DOHH2 (cell line): ENCODE measurements at regions not wholly inside any gene's neighbourhood (a gene's known extent, or its start where the extent isn't known, plus 50 kb on each side); places are given as distances from the start of the nearest gene placed in this dataset.

ENCODE experiments used
- H3F3A ChIP-seq: fragments of 200-600 bp; sonication (generic), shearing (Covaris generic); 2 replicates; pipeline ENCODE4 v1.6.0; 2016; ENCODE audit warnings: antibody characterized with exemption, mild to moderate bottlenecking; ENCODE audit not compliant: control insufficient read depth, insufficient read depth
- H3K27ac ChIP-seq: fragments of 200-600 bp; sonication (generic); 2 replicates; pipeline ENCODE4 v1.5.1; 2014; ENCODE audit warnings: low read depth, mild to moderate bottlenecking, low read length, moderate library complexity
- H3K27me3 ChIP-seq: fragments of 200-600 bp; sonication (generic); 2 replicates; pipeline ENCODE4 v1.6.1; 2014; ENCODE audit warnings: mild to moderate bottlenecking, low read length, mixed read lengths; ENCODE audit not compliant: control insufficient read depth
- H3K36me3 ChIP-seq: fragments of 200-600 bp; sonication (generic); 2 replicates; pipeline ENCODE4 v1.6.1; 2014; ENCODE audit warnings: mild to moderate bottlenecking, low read length, moderate library complexity, mixed read lengths; ENCODE audit not compliant: control insufficient read depth
- H3K4me1 ChIP-seq: fragments of 200-600 bp; sonication (generic); 2 replicates; pipeline ENCODE4 v1.6.1; 2014; ENCODE audit warnings: mild to moderate bottlenecking, low read length, mixed read lengths; ENCODE audit not compliant: control insufficient read depth
- H3K4me2 ChIP-seq: fragments of 200-600 bp; sonication (generic); 2 replicates; pipeline ENCODE4 v1.6.0; 2014; ENCODE audit warnings: mild to moderate bottlenecking, low read length, moderate library complexity
- H3K4me3 ChIP-seq: fragments of 200-600 bp; sonication (generic); 2 replicates; pipeline ENCODE4 v1.5.1; 2014; ENCODE audit warnings: mild to moderate bottlenecking, low read length, mixed read lengths
- H3K79me2 ChIP-seq: fragments of 200-600 bp; sonication (generic); 2 replicates; pipeline ENCODE4 v1.6.1; 2014; ENCODE audit warnings: mild to moderate bottlenecking, low read length, mixed read lengths; ENCODE audit not compliant: control insufficient read depth
- H3K9me2 ChIP-seq: fragments of 200-600 bp; sonication (generic); replicated peaks from 2 replicates; pipeline ENCODE4 v1.6.1; 2014; ENCODE audit warnings: mild to moderate bottlenecking, low read length, mixed read lengths; ENCODE audit not compliant: control insufficient read depth
- H3K9me3 ChIP-seq: fragments of 200-600 bp; sonication (generic); 2 replicates; pipeline ENCODE4 v1.6.1; 2014; ENCODE audit warnings: antibody characterized with exemption, low read length, mixed read lengths; ENCODE audit not compliant: control insufficient read depth, insufficient read depth
- H4K20me1 ChIP-seq: fragments of 200-600 bp; sonication (generic); 2 replicates; pipeline ENCODE4 v1.6.0; 2014; ENCODE audit warnings: low read depth, mild to moderate bottlenecking, antibody characterized with exemption, low read length, moderate library complexity; ENCODE audit not compliant: control insufficient read depth, insufficient read depth
- EZH2phosphoT487 ChIP-seq: fragments of 200-600 bp; sonication (generic); IDR thresholded peaks from 2 replicates; pipeline ENCODE4 v1.6.1; 2017; ENCODE audit warnings: borderline replicate concordance, mild to moderate bottlenecking, antibody characterized with exemption, low read length, moderate library complexity, mixed read lengths
- TF ChIP-seq, protein P1 (sequence below): fragments of 200-600 bp; sonication (generic); IDR thresholded peaks from one replicate; pipeline ENCODE4 v1.5.1; 2014; ENCODE audit warnings: antibody characterized with exemption, mild to moderate bottlenecking, low read depth, low read length; ENCODE audit not compliant: poor library complexity, severe bottlenecking

DNA sequence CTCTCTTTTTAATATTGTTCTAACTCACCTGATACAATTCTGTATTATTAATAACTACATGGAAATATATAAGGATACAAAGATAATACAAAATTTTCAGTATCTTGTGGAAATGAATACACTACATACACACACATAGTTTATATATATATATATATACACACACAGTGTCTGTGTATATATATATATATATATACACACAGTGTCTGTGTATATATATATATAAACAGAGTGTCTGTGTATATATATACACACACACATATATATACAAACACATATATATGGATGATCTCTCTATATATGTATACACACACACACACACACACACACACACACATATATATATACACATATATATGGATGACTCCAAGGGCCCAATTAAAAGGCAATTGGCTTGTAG is 749.1 kb downstream of the DACH1 start:
- no peak overlapping the region for H3K4me2 ChIP-seq
- no peaks in the 10 kb centered on the region for H3K36me3 ChIP-seq
- TF ChIP-seq, protein P1, sequence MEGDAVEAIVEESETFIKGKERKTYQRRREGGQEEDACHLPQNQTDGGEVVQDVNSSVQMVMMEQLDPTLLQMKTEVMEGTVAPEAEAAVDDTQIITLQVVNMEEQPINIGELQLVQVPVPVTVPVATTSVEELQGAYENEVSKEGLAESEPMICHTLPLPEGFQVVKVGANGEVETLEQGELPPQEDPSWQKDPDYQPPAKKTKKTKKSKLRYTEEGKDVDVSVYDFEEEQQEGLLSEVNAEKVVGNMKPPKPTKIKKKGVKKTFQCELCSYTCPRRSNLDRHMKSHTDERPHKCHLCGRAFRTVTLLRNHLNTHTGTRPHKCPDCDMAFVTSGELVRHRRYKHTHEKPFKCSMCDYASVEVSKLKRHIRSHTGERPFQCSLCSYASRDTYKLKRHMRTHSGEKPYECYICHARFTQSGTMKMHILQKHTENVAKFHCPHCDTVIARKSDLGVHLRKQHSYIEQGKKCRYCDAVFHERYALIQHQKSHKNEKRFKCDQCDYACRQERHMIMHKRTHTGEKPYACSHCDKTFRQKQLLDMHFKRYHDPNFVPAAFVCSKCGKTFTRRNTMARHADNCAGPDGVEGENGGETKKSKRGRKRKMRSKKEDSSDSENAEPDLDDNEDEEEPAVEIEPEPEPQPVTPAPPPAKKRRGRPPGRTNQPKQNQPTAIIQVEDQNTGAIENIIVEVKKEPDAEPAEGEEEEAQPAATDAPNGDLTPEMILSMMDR: no peak
- TF ChIP-seq EZH2phosphoT487: no peak
- no peak overlapping the region for H3K4me3 ChIP-seq
- no peaks in the 10 kb centered on the region for H3F3A ChIP-seq
- no peaks in the 10 kb centered on the region for H3K9me2 ChIP-seq
- H3K9me3 ChIP-seq: no peaks in the 10 kb centered on the region
- H3K4me1 ChIP-seq: no peaks in the 10 kb centered on the region
- H3K27me3 ChIP-seq: no peaks in the 10 kb centered on the region
- no peaks in the 10 kb centered on the region for H4K20me1 ChIP-seq
- H3K27ac ChIP-seq: no peak overlapping the region
- no peaks in the 10 kb centered on the region for H3K79me2 ChIP-seq

DNA sequence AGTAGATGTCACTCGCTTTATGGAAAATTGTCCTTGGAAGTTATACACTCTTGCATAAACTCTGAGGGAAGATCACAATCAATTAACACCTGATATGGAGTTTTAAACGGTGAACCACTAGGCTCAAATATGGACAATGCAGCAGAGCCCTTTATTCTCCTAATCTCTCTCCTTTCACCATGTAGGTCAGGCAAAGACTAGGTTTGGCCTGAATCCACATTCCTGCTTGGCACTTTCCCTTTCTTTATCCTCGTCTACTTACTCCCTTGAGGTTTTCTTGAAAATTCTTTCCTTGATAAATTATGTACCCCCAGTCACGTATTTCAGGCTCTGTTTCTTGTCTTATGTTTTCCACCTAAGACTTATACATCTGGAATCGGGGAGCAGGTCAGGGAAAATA is 751.7 kb downstream of the DACH1 start:
- TF ChIP-seq, protein P1: no peak
- TF ChIP-seq EZH2phosphoT487: no peak
- Histone ChIP-seq H3F3A (no peaks in the 10 kb centered on the region), H3K27ac (no peak overlapping the region), H3K4me2 (no peak overlapping the region), H3K36me3 (no peaks in the 10 kb centered on the region), H3K4me1 (no peaks in the 10 kb centered on the region), H3K27me3 (no peaks in the 10 kb centered on the region), H3K79me2 (no peaks in the 10 kb centered on the region), H3K9me3 (no peaks in the 10 kb centered on the region), H3K4me3 (no peak overlapping the region), H4K20me1 (no peaks in the 10 kb centered on the region), H3K9me2 (no peaks in the 10 kb centered on the region)

DNA sequence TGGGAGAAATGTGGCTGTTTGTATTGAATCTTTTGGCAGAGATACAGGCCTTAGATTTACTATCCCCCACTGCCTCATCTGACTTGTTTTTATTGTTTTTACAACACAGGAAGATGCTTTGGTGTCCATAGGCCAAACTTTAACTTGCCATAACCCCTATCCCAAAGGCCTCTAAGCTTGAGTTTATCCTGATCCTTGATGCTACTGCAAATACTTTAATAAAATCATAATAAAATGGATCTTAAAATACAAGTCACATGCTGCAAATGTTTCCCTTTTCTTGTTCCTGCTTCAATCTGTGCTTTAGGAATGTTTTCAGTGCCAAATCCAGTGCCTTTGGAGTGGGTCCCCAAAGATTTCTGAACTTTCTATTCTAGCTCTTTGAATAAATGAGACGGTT is 770.6 kb downstream of the DACH1 start:
- TF ChIP-seq EZH2phosphoT487: no peak
- TF ChIP-seq, protein P1: no peak
- Histone ChIP-seq H3K27ac (no peak overlapping the region), H3K36me3 (no peaks in the 10 kb centered on the region), H3K4me2 (no peak overlapping the region), H3K79me2 (no peaks in the 10 kb centered on the region), H3K4me3 (no peak overlapping the region), H3F3A (no peaks in the 10 kb centered on the region), H4K20me1 (no peaks in the 10 kb centered on the region), H3K27me3 (no peaks in the 10 kb centered on the region), H3K9me2 (no peaks in the 10 kb centered on the region), H3K9me3 (no peaks in the 10 kb centered on the region), H3K4me1 (no peaks in the 10 kb centered on the region)

DNA sequence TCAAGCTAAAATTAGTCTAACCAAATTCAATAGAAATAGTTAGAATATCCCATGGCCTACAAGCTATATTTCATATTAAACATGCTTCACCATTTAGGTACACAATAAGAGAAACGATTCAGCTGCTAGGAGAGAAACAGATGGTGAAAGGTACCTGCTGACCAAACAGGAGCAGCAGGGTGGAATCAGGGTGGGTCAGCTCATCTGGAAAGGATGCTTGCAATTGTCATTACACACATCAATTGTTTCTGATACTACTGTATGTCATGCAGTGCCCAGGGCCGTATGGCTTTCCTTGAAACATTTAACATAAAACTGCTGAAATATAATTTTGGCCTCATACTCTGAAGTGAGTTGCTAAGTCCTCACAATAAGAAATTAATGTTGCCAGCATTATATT is 776.0 kb downstream of the DACH1 start:
- Histone ChIP-seq H4K20me1 (no peaks in the 10 kb centered on the region), H3K79me2 (no peaks in the 10 kb centered on the region), H3K9me2 (no peaks in the 10 kb centered on the region), H3K4me3 (no peak overlapping the region), H3F3A (no peaks in the 10 kb centered on the region), H3K27ac (no peak overlapping the region), H3K4me2 (no peak overlapping the region), H3K4me1 (no peaks in the 10 kb centered on the region), H3K36me3 (no peaks in the 10 kb centered on the region), H3K27me3 (no peaks in the 10 kb centered on the region), H3K9me3 (no peaks in the 10 kb centered on the region)
- TF ChIP-seq, protein P1: no peak
- TF ChIP-seq EZH2phosphoT487: no peak
